ENCODE measurements at regions not wholly inside any gene's neighbourhood (a gene's known extent, or its start where the extent isn't known, plus 50 kb on each side); places are given as distances from the start of the nearest gene placed in this dataset.
"Not testable (repeated sequence)": the region's sequence is repeated elsewhere in the genome, so short reads cannot be mapped to it uniquely, and the experiment has no call there.

- no peak for DNase-seq
- Mint-ChIP-seq H3K36me3 (no peaks in the 10 kb centered on the region), H3K9me3 (ENCODE audit: low read depth) (peaks cover 8% of the 10 kb centered on the region), H3K27ac (no peak overlapping the region), H3K4me3 (no peak overlapping the region), H3K4me1 (no peaks in the 10 kb centered on the region), H3K27me3 (no peaks in the 10 kb centered on the region)
- ATAC-seq = no peak
- CTCF ChIA-PET = no interaction called here
Measured at GRCh38 chr3:176141837-176142236, 1055.4 kb downstream of the TBL1XR1 start.

GRCh38 chr3:176120507-176120906 lies 1076.8 kb downstream of the TBL1XR1 start:
- H3K27ac Mint-ChIP-seq = no peak overlapping the region
- no peak overlapping the region for H3K4me3 Mint-ChIP-seq
- CTCF ChIA-PET = no interaction called here
- DNase-seq = no peak
- no peaks in the 10 kb centered on the region for H3K4me1 Mint-ChIP-seq
- no peaks in the 10 kb centered on the region for H3K36me3 Mint-ChIP-seq
- H3K9me3 Mint-ChIP-seq (ENCODE audit: low read depth) = peaks cover 13% of the 10 kb centered on the region
- ATAC-seq = no peak
- H3K27me3 Mint-ChIP-seq = no peaks in the 10 kb centered on the region

- ATAC-seq (no peak), DNase-seq (no peak)
- Mint-ChIP-seq H3K27ac (no peak overlapping the region), H3K4me1 (no peaks in the 10 kb centered on the region), H3K9me3 (ENCODE audit: low read depth) (peaks cover 14% of the 10 kb centered on the region), H3K4me3 (no peak overlapping the region), H3K27me3 (no peaks in the 10 kb centered on the region), H3K36me3 (no peaks in the 10 kb centered on the region)
- CTCF ChIA-PET = no interaction called here
Measured at GRCh38 chr3:176119826-176120225, 1077.5 kb downstream of the TBL1XR1 start.

GRCh38 chr3:176106380-176106779 lies 1090.9 kb downstream of the TBL1XR1 start:
- peaks cover 7% of the 10 kb centered on the region for H3K9me3 Mint-ChIP-seq (ENCODE audit: low read depth)
- DNase-seq (no peak), ATAC-seq (no peak)
- H3K4me3 Mint-ChIP-seq = no peak overlapping the region
- H3K27me3 Mint-ChIP-seq = no peaks in the 10 kb centered on the region
- no peak overlapping the region for H3K27ac Mint-ChIP-seq
- H3K36me3 Mint-ChIP-seq = no peaks in the 10 kb centered on the region
- CTCF ChIA-PET = no interaction called here
- H3K4me1 Mint-ChIP-seq = no peaks in the 10 kb centered on the region

GRCh38 chr3:176097027-176097426 lies 1100.3 kb downstream of the TBL1XR1 start:
- Mint-ChIP-seq H3K27ac (no peak overlapping the region), H3K36me3 (no peaks in the 10 kb centered on the region), H3K4me1 (no peaks in the 10 kb centered on the region), H3K9me3 (ENCODE audit: low read depth) (peaks cover 6% of the 10 kb centered on the region), H3K4me3 (no peak overlapping the region), H3K27me3 (no peaks in the 10 kb centered on the region)
- DNase-seq = no peak
- CTCF ChIA-PET = no interaction called here
- ATAC-seq = no peak

GRCh38 chr3:176093892-176094291 lies 1103.4 kb downstream of the TBL1XR1 start:
- H3K9me3 Mint-ChIP-seq (ENCODE audit: low read depth); H3K4me1 Mint-ChIP-seq; ATAC-seq; DNase-seq; H3K27ac Mint-ChIP-seq; H3K36me3 Mint-ChIP-seq; H3K4me3 Mint-ChIP-seq; H3K27me3 Mint-ChIP-seq; CTCF ChIA-PET: not testable (repeated sequence)

GRCh38 chr3:176090727-176091126 lies 1106.6 kb downstream of the TBL1XR1 start:
- Mint-ChIP-seq H3K9me3 (ENCODE audit: low read depth) (peaks cover 2% of the 10 kb centered on the region), H3K27me3 (no peaks in the 10 kb centered on the region), H3K27ac (no peak overlapping the region), H3K4me1 (no peaks in the 10 kb centered on the region), H3K4me3 (no peak overlapping the region), H3K36me3 (no peaks in the 10 kb centered on the region)
- DNase-seq (no peak), ATAC-seq (no peak)
- CTCF ChIA-PET = no interaction called here

GRCh38 chr3:176088962-176089383 lies 1108.3 kb downstream of the TBL1XR1 start:
- Mint-ChIP-seq H3K4me1 (no peaks in the 10 kb centered on the region), H3K36me3 (no peaks in the 10 kb centered on the region), H3K9me3 (ENCODE audit: low read depth) (peaks cover 2% of the 10 kb centered on the region), H3K27ac (no peak overlapping the region), H3K4me3 (no peak overlapping the region), H3K27me3 (no peaks in the 10 kb centered on the region)
- CTCF ChIA-PET = no interaction called here
- no peak for DNase-seq
- ATAC-seq = no peak

- ATAC-seq (no peak), DNase-seq (no peak)
- Mint-ChIP-seq H3K36me3 (no peaks in the 10 kb centered on the region), H3K27ac (no peak overlapping the region), H3K4me3 (no peak overlapping the region), H3K9me3 (ENCODE audit: low read depth) (peaks cover 2% of the 10 kb centered on the region), H3K27me3 (no peaks in the 10 kb centered on the region), H3K4me1 (no peaks in the 10 kb centered on the region)
- CTCF ChIA-PET = no interaction called here
Measured at GRCh38 chr3:176087066-176087697, 1110.1 kb downstream of the TBL1XR1 start.

- no peaks in the 10 kb centered on the region for H3K4me1 Mint-ChIP-seq
- H3K27me3 Mint-ChIP-seq = no peaks in the 10 kb centered on the region
- H3K36me3 Mint-ChIP-seq = no peaks in the 10 kb centered on the region
- ATAC-seq (no peak), DNase-seq (no peak)
- no peak overlapping the region for H3K27ac Mint-ChIP-seq
- CTCF ChIA-PET = no interaction called here
- H3K4me3 Mint-ChIP-seq = no peak overlapping the region
- peaks cover 4% of the 10 kb centered on the region for H3K9me3 Mint-ChIP-seq (ENCODE audit: low read depth)
Measured at GRCh38 chr3:176079785-176080184, 1117.5 kb downstream of the TBL1XR1 start.

- H3K9me3 Mint-ChIP-seq (ENCODE audit: low read depth) = peaks cover 4% of the 10 kb centered on the region
- CTCF ChIA-PET = no interaction called here
- no peaks in the 10 kb centered on the region for H3K36me3 Mint-ChIP-seq
- no peak overlapping the region for H3K27ac Mint-ChIP-seq
- H3K4me1 Mint-ChIP-seq = no peaks in the 10 kb centered on the region
- ATAC-seq (no peak), DNase-seq (no peak)
- H3K27me3 Mint-ChIP-seq = no peaks in the 10 kb centered on the region
- H3K4me3 Mint-ChIP-seq = no peak overlapping the region
Measured at GRCh38 chr3:176078906-176079305, 1118.4 kb downstream of the TBL1XR1 start.

- DNase-seq (no peak), ATAC-seq (no peak)
- Mint-ChIP-seq H3K4me3 (no peak overlapping the region), H3K27ac (no peak overlapping the region), H3K4me1 (no peaks in the 10 kb centered on the region), H3K27me3 (no peaks in the 10 kb centered on the region), H3K36me3 (no peaks in the 10 kb centered on the region), H3K9me3 (ENCODE audit: low read depth) (peaks cover 5% of the 10 kb centered on the region)
- CTCF ChIA-PET = no interaction called here
Measured at GRCh38 chr3:176075491-176075890, 1121.8 kb downstream of the TBL1XR1 start.

- DNase-seq = no peak
- H3K9me3 Mint-ChIP-seq (ENCODE audit: low read depth) = peaks cover 5% of the 10 kb centered on the region
- H3K4me1 Mint-ChIP-seq = no peaks in the 10 kb centered on the region
- H3K27me3 Mint-ChIP-seq = no peaks in the 10 kb centered on the region
- H3K27ac Mint-ChIP-seq = no peak overlapping the region
- CTCF ChIA-PET = no interaction called here
- ATAC-seq = no peak
- H3K36me3 Mint-ChIP-seq = no peaks in the 10 kb centered on the region
- no peak overlapping the region for H3K4me3 Mint-ChIP-seq
Measured at GRCh38 chr3:176075046-176075445, 1122.2 kb downstream of the TBL1XR1 start.

GRCh38 chr3:176074096-176074495 lies 1123.2 kb downstream of the TBL1XR1 start:
- DNase-seq (no peak), ATAC-seq (no peak)
- Mint-ChIP-seq H3K4me1 (no peaks in the 10 kb centered on the region), H3K36me3 (no peaks in the 10 kb centered on the region), H3K27ac (no peak overlapping the region), H3K27me3 (no peaks in the 10 kb centered on the region), H3K4me3 (no peak overlapping the region), H3K9me3 (ENCODE audit: low read depth) (peaks cover 5% of the 10 kb centered on the region)
- CTCF ChIA-PET = no interaction called here

GRCh38 chr3:176071943-176072342 lies 1125.3 kb downstream of the TBL1XR1 start:
- H3K9me3 Mint-ChIP-seq (ENCODE audit: low read depth) = peaks cover 3% of the 10 kb centered on the region
- CTCF ChIA-PET = no interaction called here
- ATAC-seq (no peak), DNase-seq (no peak)
- no peaks in the 10 kb centered on the region for H3K27me3 Mint-ChIP-seq
- no peak overlapping the region for H3K27ac Mint-ChIP-seq
- no peaks in the 10 kb centered on the region for H3K4me1 Mint-ChIP-seq
- no peaks in the 10 kb centered on the region for H3K36me3 Mint-ChIP-seq
- H3K4me3 Mint-ChIP-seq = no peak overlapping the region
